Hepatocyte (in vitro differentiated cells): ENCODE measurements at regions not wholly inside any gene's neighbourhood (a gene's known extent, or its start where the extent isn't known, plus 50 kb on each side); places are given as distances from the start of the nearest gene placed in this dataset.

Experiments used
- DNase-seq: peaks from one replicate; pipeline ENCODE4 v3.0.0-alpha.2; 2016; ENCODE audit warnings: low spot score
- H2AFZ ChIP-seq: fragments of 200-600 bp; sonication (generic); 2 replicates; pipeline ENCODE4 v1.6.0; 2016; ENCODE audit warnings: antibody characterized with exemption, mild to moderate bottlenecking
- H3K27ac ChIP-seq: fragments of 200-600 bp; sonication (generic); 2 replicates; pipeline ENCODE4 v1.5.1; 2016; ENCODE audit warnings: mild to moderate bottlenecking
- H3K27me3 ChIP-seq: fragments of 200-600 bp; sonication (generic); 2 replicates; pipeline ENCODE4 v1.6.1; 2016
- H3K36me3 ChIP-seq: fragments of 200-600 bp; sonication (generic); replicated peaks from 2 replicates; pipeline ENCODE4 v1.5.1; 2016; ENCODE audit warnings: low read depth; ENCODE audit not compliant: insufficient read depth
- H3K4me1 ChIP-seq: fragments of 200-600 bp; sonication (generic); 2 replicates; pipeline ENCODE4 v1.5.1; 2016; ENCODE audit warnings: mild to moderate bottlenecking, moderate library complexity; ENCODE audit not compliant: insufficient read depth
- H3K4me2 ChIP-seq: fragments of 200-600 bp; sonication (generic); 2 replicates; pipeline ENCODE4 v1.6.0; 2016
- H3K4me3 ChIP-seq: fragments of 200-600 bp; sonication (generic); 2 replicates; pipeline ENCODE4 v1.5.1; 2016; ENCODE audit warnings: mild to moderate bottlenecking
- H3K79me2 ChIP-seq: fragments of 200-600 bp; sonication (generic); 2 replicates; pipeline ENCODE4 v1.6.0; 2017; ENCODE audit warnings: mild to moderate bottlenecking
- H3K9me2 ChIP-seq: fragments of 200-600 bp; sonication (generic); replicated peaks from 2 replicates; pipeline ENCODE4 v1.6.0; 2017; ENCODE audit warnings: mild to moderate bottlenecking; ENCODE audit not compliant: insufficient read depth
- H3K9me3 ChIP-seq: fragments of 200-600 bp; sonication (generic); 2 replicates; pipeline ENCODE4 v1.5.1; 2016; ENCODE audit warnings: low read depth, mild to moderate bottlenecking
- H4K20me1 ChIP-seq: fragments of 200-600 bp; sonication (generic); 2 replicates; pipeline ENCODE4 v1.6.0; 2016; ENCODE audit warnings: mild to moderate bottlenecking; ENCODE audit not compliant: insufficient read depth, poor library complexity, severe bottlenecking
- EZH2 ChIP-seq: fragments of 200-600 bp; sonication (generic); IDR thresholded peaks from 2 replicates; pipeline ENCODE4 v1.6.1; 2016; ENCODE audit warnings: antibody characterized with exemption, mild to moderate bottlenecking, borderline replicate concordance
- EZH2phosphoT487 ChIP-seq: fragments of 200-600 bp; sonication (generic); IDR thresholded peaks from one replicate; pipeline ENCODE4 v1.6.1; 2018; ENCODE audit warnings: antibody characterized with exemption, mild to moderate bottlenecking, low read depth, moderate library complexity; ENCODE audit not compliant: unreplicated experiment, severe bottlenecking
- WGBS: methylation state at CpG from one replicate; pipeline ENCODE4 v1.1.6; 2016; ENCODE audit warnings: low lambda C conversion rate; ENCODE audit errors: missing lambda C conversion rate; 5-methylcytosine and 5-hydroxymethylcytosine counted together
- TF ChIP-seq, protein P1 (sequence below): fragments of 200-600 bp; sonication (generic); IDR thresholded peaks from 2 replicates; pipeline ENCODE4 v1.5.1; 2016; ENCODE audit warnings: antibody characterized with exemption, mild to moderate bottlenecking; ENCODE audit not compliant: poor library complexity

DNA sequence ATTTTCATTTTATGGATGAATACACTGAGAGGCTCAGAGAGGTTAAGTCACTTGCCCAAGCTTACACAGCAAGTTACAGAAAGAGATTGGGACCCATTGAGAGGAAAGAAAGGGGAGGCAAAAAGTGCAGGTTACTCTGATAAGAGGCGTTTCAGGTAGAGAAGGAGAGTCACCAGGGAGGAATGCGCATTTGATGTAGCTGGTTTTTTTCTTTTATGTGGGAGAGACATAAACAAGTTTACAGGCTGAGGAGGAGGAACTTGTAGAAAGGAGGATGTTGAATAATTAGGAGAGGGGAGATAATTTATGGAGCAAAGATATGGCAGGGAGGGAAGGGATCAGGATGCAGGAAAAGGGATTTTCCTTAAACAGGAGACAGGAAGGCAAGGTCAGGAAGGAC lies 297.0 kb downstream of the PCNX1 start:
- TF ChIP-seq, protein P1, sequence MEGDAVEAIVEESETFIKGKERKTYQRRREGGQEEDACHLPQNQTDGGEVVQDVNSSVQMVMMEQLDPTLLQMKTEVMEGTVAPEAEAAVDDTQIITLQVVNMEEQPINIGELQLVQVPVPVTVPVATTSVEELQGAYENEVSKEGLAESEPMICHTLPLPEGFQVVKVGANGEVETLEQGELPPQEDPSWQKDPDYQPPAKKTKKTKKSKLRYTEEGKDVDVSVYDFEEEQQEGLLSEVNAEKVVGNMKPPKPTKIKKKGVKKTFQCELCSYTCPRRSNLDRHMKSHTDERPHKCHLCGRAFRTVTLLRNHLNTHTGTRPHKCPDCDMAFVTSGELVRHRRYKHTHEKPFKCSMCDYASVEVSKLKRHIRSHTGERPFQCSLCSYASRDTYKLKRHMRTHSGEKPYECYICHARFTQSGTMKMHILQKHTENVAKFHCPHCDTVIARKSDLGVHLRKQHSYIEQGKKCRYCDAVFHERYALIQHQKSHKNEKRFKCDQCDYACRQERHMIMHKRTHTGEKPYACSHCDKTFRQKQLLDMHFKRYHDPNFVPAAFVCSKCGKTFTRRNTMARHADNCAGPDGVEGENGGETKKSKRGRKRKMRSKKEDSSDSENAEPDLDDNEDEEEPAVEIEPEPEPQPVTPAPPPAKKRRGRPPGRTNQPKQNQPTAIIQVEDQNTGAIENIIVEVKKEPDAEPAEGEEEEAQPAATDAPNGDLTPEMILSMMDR = no peak
- no peak for TF ChIP-seq EZH2phosphoT487
- TF ChIP-seq EZH2 = no peak
- no peaks in the 10 kb centered on the region for H3K27me3 ChIP-seq
- WGBS = 49% methylated on average over 2 of the region's 2 CpGs
- H3K4me1 ChIP-seq = no peaks in the 10 kb centered on the region
- no peak overlapping the region for H2AFZ ChIP-seq
- no peaks in the 10 kb centered on the region for H3K36me3 ChIP-seq
- no peaks in the 10 kb centered on the region for H4K20me1 ChIP-seq
- no peak overlapping the region for H3K4me2 ChIP-seq
- H3K9me3 ChIP-seq = no peaks in the 10 kb centered on the region
- no peaks in the 10 kb centered on the region for H3K79me2 ChIP-seq
- H3K9me2 ChIP-seq = no peaks in the 10 kb centered on the region
- no peak for DNase-seq
- no peak overlapping the region for H3K4me3 ChIP-seq
- H3K27ac ChIP-seq = no peak overlapping the region

DNA sequence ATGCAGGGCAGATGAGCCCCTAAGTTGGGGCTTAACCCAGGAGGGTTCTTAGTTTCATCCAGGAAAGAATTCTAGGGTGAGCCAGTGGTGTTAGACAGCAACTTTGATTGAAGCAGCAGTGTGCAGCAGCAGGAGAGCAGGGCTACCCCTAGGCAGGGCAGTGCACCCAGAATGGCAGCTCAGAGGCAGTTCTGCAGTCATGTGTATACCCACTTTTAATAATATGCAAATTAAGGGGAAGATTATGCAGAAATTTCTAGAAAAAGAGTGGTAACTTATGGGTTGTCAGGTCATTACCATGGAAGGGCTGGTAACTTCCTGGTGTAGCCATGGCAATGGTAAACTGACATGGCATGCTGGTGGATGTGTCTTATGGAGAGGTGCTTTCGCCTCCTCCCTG lies 297.5 kb downstream of the PCNX1 start:
- no peaks in the 10 kb centered on the region for H3K36me3 ChIP-seq
- no peak for DNase-seq

DNA sequence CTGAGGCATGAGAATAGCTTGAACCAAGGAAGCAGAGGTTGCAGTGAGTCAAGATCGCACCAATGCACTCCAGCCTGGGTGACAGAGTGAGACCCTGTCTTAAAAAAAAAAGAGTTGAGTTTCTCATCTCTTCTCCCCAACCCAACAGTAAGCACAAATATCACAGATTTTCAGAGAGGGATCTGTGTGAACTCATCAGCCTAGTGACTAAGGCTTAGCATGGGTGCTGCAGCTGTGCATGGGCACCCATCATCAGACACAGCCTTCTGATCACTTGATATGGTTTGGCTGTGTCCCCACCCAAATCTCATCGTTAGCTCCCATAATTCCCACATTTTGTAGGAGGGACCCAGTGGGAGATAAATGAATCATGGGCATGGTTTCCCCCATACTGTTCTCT lies 298.9 kb downstream of the PCNX1 start:
- H3K4me2 ChIP-seq = no peak overlapping the region

More for the DNA sequence above, 297.5 kb downstream of the PCNX1 start:
- H3K79me2 ChIP-seq = no peaks in the 10 kb centered on the region
- H2AFZ ChIP-seq = no peak overlapping the region
- 100% methylated on average over 1 of the region's 1 CpG for WGBS
- H4K20me1 ChIP-seq = no peaks in the 10 kb centered on the region
- TF ChIP-seq EZH2phosphoT487 (no peak), EZH2 (no peak)
- TF ChIP-seq, protein P1 = no peak
- H3K27ac ChIP-seq = no peak overlapping the region
- no peak overlapping the region for H3K4me3 ChIP-seq
- H3K9me3 ChIP-seq = no peaks in the 10 kb centered on the region
- H3K27me3 ChIP-seq = no peaks in the 10 kb centered on the region
- no peaks in the 10 kb centered on the region for H3K9me2 ChIP-seq
- no peaks in the 10 kb centered on the region for H3K4me1 ChIP-seq
- no peak overlapping the region for H3K4me2 ChIP-seq

More for the DNA sequence above, 298.9 kb downstream of the PCNX1 start:
- WGBS = 77% methylated on average over 2 of the region's 2 CpGs
- TF ChIP-seq, protein P1 = no peak
- no peak for TF ChIP-seq EZH2
- TF ChIP-seq EZH2phosphoT487 = no peak
- Histone ChIP-seq H4K20me1 (no peaks in the 10 kb centered on the region), H3K9me3 (no peaks in the 10 kb centered on the region), H3K4me1 (no peaks in the 10 kb centered on the region), H3K27me3 (no peaks in the 10 kb centered on the region), H3K4me3 (no peak overlapping the region), H3K27ac (no peak overlapping the region), H3K9me2 (no peaks in the 10 kb centered on the region), H3K36me3 (no peaks in the 10 kb centered on the region), H3K79me2 (no peaks in the 10 kb centered on the region), H2AFZ (no peak overlapping the region)
- DNase-seq = no peak
